ENCODE measurements at regions not wholly inside any gene's neighbourhood (a gene's known extent, or its start where the extent isn't known, plus 50 kb on each side); places are given as distances from the start of the nearest gene placed in this dataset.

- no peak for DNase-seq (ENCODE audit: low spot score)
Observed at GRCh38 chr9:7947577-7947976, 148.0 kb upstream of the DMAC1 start.

- DNase-seq (ENCODE audit: low spot score), result no peak
Observed at GRCh38 chr9:7946458-7946857, 146.9 kb upstream of the DMAC1 start.

GRCh38 chr9:7944572-7944971 is 145.0 kb upstream of the DMAC1 start:
- DNase-seq (ENCODE audit: low spot score), result no peak

GRCh38 chr9:7937761-7938491 is 138.3 kb upstream of the DMAC1 start:
- no peak for DNase-seq (ENCODE audit: low spot score)

DNA sequence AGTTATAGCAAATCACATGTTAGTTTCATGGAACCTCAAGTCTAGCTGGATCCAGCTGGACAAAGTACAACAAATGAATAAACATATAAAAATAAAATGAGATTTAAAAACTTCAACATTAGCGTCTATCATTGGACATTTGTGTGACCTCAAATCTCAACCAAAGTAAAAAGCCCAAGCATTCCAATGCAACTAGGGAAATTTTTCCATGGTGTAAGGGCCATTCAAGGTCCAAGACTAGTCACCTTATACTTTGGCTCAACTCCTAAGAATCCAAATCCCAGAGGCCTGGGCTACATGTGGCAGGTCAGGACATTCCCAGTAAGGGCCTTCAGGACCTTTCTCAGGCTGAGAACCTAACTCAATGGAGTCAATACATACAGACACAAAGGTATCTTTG is 137.4 kb upstream of the DMAC1 start:
- DNase-seq (ENCODE audit: low spot score), result no peak

- no peak for DNase-seq (ENCODE audit: low spot score)
Observed at GRCh38 chr9:7936163-7936562, 136.6 kb upstream of the DMAC1 start.

GRCh38 chr9:7935681-7936080 is 136.1 kb upstream of the DMAC1 start:
- no peak for DNase-seq (ENCODE audit: low spot score)

GRCh38 chr9:7932767-7933166 is 133.2 kb upstream of the DMAC1 start:
- no peak for DNase-seq (ENCODE audit: low spot score)

- DNase-seq (ENCODE audit: low spot score), result no peak
Observed at GRCh38 chr9:7930613-7931012, 131.0 kb upstream of the DMAC1 start.

GRCh38 chr9:7921545-7922197 is 122.1 kb upstream of the DMAC1 start:
- DNase-seq (ENCODE audit: low spot score), result no peak

GRCh38 chr9:7912037-7912535 is 112.5 kb upstream of the DMAC1 start:
- no peak for DNase-seq (ENCODE audit: low spot score)

- peak; percentile 68 for DNase-seq (ENCODE audit: low spot score)
Observed at GRCh38 chr9:7910426-7911020, 110.9 kb upstream of the DMAC1 start.

DNA sequence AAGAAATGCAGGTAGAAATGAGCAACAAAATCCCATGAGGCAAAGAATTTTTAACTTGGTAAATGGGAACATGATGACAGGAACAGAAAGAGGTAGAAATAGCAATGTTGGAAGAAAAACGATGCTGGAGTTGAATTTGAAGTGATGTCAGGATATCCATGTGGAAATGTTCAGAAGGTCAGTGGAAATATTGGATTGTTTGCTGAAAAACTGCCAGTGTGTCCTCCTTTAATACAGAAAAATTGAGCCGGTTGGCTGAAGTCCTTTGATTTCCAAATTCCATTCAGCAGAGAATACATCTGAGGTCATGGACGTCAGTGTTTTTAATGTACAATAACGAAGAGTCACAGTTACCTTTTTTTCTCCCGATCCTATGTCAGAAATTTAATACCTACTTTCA is 110.0 kb upstream of the DMAC1 start:
- no peak for DNase-seq (ENCODE audit: low spot score)

- no peak for DNase-seq (ENCODE audit: low spot score)
Observed at GRCh38 chr9:7907551-7908337, 108.2 kb upstream of the DMAC1 start.

GRCh38 chr9:7906783-7907550 is 107.4 kb upstream of the DMAC1 start:
- no peak for DNase-seq (ENCODE audit: low spot score)

GRCh38 chr9:7901621-7902020 is 102.0 kb upstream of the DMAC1 start:
- DNase-seq (ENCODE audit: low spot score), result no peak

GRCh38 chr9:7900541-7900940 is 101.0 kb upstream of the DMAC1 start:
- DNase-seq (ENCODE audit: low spot score), result no peak

GRCh38 chr9:7899753-7900152 is 100.2 kb upstream of the DMAC1 start:
- no peak for DNase-seq (ENCODE audit: low spot score)

DNA sequence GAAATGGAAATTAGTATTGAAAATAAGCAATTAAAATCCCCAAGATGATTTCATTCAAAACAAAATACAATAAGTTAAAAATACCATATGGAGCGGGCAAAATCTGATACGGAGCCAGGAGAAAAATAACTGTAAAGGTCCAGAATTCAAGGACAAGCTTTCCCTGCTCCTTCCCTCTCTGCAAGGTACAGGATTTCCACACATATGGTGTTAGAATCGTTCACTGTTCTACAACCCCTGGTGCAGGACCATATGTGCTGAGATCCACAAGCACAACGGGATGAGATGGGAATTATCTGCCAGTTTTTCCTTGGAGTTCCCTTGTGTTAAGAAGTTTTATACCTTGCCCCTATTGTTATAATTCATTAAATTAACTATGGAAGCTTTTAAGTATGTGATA is 94.7 kb upstream of the DMAC1 start:
- DNase-seq (ENCODE audit: low spot score), result no peak

DNA sequence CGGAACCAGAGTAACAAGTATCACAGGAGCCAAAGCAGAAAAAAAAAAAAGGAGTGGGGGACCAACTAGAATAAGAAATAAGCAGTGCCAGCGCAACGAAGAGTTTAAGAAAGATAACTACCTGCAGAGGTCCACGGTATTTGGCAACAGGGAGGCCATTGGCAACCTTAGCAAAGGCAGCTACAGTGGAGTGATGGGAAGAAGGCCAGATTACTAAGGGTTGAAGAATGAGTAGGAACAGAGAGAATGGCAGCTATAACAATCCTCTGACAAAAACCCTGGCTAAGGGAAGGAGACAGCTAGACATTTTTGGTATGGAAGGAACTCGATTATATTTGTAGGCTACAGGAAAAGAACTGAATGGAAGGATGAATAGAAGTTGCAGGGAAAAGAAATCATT is 93.4 kb upstream of the DMAC1 start:
- DNase-seq (ENCODE audit: low spot score), result no peak

GRCh38 chr9:7879551-7880245 is 80.1 kb upstream of the DMAC1 start:
- DNase-seq (ENCODE audit: low spot score), result peak; percentile 27
